ENCODE measurements at regions not wholly inside any gene's neighbourhood (a gene's known extent, or its start where the extent isn't known, plus 50 kb on each side); places are given as distances from the start of the nearest gene placed in this dataset.

DNA sequence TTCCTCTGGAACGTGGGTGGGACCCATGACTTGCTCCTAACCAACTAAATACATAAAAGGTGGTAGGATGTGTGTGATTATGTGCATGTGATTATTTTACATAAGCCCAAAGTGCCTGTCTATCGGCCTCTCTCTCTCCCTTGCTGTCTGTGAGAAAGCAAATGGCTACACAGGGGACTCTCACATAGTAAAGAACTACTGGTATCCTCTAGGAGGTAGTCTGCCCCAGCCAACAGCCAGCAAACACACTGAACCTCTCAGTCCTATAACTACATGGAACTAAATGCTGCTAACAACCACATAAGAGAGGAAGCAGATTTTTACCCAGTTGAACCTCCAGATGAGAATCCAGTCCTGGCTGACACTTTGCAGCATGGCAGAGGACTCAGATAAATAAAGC lies 1249.4 kb downstream of the ADGRL3 start:
- no peak for TF ChIP-seq SIN3A (IDR thresholded peaks at IDR 0.05; ENCODE audit: borderline replicate concordance, low read depth, low read length)
- TF ChIP-seq, protein P1, sequence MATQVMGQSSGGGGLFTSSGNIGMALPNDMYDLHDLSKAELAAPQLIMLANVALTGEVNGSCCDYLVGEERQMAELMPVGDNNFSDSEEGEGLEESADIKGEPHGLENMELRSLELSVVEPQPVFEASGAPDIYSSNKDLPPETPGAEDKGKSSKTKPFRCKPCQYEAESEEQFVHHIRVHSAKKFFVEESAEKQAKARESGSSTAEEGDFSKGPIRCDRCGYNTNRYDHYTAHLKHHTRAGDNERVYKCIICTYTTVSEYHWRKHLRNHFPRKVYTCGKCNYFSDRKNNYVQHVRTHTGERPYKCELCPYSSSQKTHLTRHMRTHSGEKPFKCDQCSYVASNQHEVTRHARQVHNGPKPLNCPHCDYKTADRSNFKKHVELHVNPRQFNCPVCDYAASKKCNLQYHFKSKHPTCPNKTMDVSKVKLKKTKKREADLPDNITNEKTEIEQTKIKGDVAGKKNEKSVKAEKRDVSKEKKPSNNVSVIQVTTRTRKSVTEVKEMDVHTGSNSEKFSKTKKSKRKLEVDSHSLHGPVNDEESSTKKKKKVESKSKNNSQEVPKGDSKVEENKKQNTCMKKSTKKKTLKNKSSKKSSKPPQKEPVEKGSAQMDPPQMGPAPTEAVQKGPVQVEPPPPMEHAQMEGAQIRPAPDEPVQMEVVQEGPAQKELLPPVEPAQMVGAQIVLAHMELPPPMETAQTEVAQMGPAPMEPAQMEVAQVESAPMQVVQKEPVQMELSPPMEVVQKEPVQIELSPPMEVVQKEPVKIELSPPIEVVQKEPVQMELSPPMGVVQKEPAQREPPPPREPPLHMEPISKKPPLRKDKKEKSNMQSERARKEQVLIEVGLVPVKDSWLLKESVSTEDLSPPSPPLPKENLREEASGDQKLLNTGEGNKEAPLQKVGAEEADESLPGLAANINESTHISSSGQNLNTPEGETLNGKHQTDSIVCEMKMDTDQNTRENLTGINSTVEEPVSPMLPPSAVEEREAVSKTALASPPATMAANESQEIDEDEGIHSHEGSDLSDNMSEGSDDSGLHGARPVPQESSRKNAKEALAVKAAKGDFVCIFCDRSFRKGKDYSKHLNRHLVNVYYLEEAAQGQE (IDR thresholded peaks at IDR 0.05; ENCODE audit: low read depth, low read length) = no peak
- TF ChIP-seq, protein P2, sequence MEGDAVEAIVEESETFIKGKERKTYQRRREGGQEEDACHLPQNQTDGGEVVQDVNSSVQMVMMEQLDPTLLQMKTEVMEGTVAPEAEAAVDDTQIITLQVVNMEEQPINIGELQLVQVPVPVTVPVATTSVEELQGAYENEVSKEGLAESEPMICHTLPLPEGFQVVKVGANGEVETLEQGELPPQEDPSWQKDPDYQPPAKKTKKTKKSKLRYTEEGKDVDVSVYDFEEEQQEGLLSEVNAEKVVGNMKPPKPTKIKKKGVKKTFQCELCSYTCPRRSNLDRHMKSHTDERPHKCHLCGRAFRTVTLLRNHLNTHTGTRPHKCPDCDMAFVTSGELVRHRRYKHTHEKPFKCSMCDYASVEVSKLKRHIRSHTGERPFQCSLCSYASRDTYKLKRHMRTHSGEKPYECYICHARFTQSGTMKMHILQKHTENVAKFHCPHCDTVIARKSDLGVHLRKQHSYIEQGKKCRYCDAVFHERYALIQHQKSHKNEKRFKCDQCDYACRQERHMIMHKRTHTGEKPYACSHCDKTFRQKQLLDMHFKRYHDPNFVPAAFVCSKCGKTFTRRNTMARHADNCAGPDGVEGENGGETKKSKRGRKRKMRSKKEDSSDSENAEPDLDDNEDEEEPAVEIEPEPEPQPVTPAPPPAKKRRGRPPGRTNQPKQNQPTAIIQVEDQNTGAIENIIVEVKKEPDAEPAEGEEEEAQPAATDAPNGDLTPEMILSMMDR (IDR thresholded peaks at IDR 0.05) = no peak
- TF ChIP-seq TAF1 (IDR thresholded peaks at IDR 0.05; ENCODE audit: borderline replicate concordance, low read depth, low read length) = no peak
- TF ChIP-seq POLR2AphosphoS5 (IDR thresholded peaks at IDR 0.05; ENCODE audit: low read depth, low read length) = no peak
